RPMI8226 (cell line): ENCODE measurements at regions not wholly inside any gene's neighbourhood (a gene's known extent, or its start where the extent isn't known, plus 50 kb on each side); places are given as distances from the start of the nearest gene placed in this dataset.

Experiments used
- DNase-seq: peaks from one replicate; pipeline ENCODE4 v3.0.0-alpha.2; 2015

- no peak for DNase-seq
Observed at GRCh38 chr14:65225299-65226159, 123.2 kb upstream of the MAX start.

DNA sequence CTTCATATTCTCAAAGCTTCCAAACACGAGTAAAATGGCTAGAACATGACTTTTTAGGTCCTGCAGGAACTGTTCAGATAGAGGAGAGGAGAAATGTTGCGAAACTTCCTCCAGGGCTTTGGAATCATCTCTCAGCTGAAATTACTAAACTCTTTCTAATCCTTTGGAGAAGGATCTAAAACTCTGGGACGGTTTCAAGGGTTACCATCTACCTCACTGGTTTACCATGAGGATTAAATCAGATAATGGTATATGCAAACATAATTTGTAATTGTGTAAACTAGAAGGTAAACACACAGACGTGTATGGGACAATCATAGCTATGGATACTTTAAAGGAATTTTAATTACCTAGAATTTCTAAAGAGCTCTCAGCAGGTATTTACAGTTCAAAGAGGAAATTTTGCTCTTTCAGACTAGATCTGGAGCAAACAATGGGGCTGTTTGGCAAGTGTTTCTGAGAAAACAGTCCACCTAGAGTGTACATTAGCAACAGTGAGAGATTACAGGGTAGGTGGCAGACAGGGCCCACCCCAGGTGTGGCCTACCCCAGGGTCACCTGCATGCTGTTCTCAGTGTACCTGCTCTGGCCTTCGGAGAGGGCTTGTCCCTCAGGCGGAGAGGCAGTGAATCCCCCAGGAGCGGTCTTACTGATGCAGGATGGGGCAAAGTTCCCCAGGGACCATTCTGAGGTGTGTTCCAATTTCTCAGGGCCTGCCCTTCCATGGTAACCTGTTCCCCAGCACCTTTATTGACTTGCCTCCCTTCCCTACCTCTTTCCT is 124.7 kb upstream of the MAX start:
- DNase-seq, result no peak

DNA sequence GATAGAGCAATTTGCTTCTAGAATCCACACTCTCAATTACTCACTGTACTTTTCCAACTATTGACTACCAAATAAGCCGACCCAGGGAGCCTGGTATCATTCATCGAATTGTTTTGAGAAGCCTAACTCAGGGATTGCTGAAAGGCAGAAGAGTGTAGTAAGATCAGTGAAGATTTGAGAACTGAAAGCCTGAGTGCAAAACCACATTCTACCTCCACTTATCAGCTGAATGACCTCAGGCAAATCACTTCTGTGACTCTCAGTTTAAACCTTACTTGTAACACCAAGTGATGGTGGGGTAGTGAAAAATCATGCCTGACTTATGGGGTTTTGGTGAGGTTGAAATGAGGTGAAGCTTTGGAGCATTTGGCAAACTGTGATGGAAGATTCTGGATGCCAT is 126.1 kb upstream of the MAX start:
- DNase-seq, result peak; percentile 55

- DNase-seq, result no peak
Observed at GRCh38 chr14:65228956-65229747, 126.8 kb upstream of the MAX start.

DNA sequence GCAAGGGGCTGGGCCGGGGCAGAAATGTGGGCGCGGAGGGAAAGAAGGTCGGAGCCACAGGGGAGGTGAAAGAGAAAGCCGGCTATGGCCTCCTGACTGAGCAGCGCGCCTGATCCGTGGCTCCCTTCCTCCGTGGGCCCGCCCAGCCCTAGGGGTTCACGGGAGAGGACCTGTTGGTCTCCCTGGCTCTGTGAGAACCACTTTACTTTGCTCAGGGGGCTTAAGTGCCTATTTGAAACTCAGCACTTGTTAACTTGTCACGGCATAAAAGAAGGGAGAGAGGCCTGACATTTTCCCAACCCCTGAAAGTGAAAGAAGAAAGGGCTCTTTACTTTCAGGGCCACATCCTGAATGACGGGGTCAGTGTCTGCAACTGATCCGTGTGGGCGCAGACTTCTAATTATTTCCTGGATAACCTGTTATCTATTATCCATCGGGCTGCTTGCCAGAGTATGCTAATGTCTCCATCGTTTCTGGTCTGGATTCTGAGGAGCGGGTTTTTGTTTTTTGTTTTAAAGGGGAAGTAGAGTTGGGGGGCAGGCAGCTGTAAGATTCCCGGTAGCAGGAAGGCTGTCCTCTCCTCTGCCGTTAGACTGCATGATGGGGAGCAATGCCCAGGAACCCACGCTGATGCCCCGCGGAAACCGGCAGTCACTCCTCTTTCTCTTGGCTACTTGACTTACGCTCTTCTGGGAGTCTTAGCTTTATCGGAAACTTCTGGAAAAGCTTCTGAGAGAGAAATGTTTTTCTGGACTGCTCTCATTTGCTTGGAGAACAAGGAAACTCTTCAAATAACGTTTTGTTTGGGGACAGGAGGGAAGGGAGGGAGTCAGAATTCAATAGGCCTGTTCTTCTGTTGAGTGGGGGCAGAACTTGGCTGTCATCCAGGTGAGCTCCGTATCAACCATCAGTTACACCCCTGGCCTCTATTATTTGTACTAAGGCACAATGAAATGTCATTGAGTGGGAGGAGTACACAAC is 127.7 kb upstream of the MAX start:
- peak; percentile 25 for DNase-seq

- DNase-seq, result no peak
Observed at GRCh38 chr14:65231286-65231980, 129.1 kb upstream of the MAX start.

DNA sequence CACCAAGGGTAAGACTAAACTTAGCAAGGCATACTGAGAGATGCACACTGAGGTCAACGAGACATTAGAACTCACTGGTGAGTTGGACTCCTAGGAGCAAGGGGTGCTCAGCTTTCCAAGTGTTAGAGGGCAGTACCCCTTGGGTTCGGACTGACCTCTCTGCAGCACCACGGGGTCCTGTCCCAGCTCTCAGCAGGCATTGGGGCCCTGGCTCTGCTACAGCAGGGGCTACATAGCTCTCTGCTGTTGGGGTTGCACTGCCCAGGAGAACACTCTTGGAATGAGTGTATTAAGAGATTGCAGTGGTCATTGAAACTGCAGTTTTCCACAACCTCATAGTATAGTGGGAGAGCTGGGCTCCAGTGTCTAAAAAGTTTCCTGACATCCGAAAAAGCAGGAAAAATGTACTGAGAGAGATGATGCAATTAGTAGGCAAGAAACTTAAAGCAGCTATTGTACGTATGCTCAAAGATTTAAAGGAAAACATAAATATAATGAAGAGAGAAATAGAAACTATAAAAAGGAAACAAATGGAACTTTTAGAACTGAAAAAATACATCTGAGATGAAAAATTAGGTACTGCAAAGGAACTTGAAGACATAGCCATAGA is 132.5 kb upstream of the MAX start:
- DNase-seq, result no peak

- no peak for DNase-seq
Observed at GRCh38 chr14:65237023-65237814, 134.9 kb upstream of the MAX start.

GRCh38 chr14:65237941-65238340 is 135.6 kb upstream of the MAX start:
- no peak for DNase-seq

GRCh38 chr14:65238456-65238855 is 136.1 kb upstream of the MAX start:
- DNase-seq, result no peak

GRCh38 chr14:65239143-65239937 is 137.0 kb upstream of the MAX start:
- no peak for DNase-seq

DNA sequence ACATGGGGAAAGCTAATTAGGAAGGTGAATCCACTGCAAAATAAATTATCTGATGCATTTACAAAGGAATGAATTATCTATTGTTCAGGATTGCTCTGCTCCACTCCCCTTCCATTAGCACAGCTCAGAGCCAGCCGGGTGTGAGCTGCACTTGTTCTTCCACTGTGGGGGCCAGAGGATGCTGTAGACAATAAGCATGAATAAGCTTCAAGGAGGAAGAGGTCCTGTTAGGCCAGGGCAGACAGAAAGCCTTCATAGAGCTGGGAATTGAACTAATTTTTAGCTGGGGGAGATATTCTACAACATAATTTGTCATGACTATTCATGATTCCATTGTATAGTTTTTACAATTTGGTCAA is 137.6 kb upstream of the MAX start:
- DNase-seq, result no peak

DNA sequence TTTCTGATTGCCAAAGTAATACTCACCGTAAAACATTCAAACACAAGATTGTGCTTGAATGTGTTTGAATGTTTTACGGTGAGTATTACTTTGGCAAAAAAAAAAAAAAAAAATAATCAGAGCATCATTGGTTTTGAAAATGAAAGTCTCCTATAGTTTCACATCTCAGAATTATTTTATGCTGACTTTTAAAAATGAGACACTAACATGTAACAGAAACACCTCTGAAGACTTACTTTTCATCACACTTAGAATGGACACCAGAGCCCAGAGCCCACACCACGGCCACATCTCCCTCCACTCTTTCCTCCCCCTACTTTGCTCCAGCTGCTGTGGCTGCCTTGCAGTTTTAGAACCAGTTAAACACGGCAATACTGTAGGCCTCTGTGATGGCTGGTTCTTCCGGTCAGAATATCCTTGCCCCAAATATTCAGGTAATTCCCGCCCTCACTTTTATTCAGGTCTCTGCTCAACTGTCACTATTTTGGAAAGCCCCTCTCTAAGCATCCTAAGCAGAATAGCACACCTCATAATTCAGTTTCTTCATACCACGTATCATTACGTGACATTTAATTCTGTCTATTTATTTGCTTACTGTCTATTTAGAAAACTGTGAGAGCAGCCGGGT is 138.9 kb upstream of the MAX start:
- DNase-seq, result peak; percentile 9

- DNase-seq, result no peak
Observed at GRCh38 chr14:65242732-65243134, 140.4 kb upstream of the MAX start.

GRCh38 chr14:65243766-65244442 is 141.6 kb upstream of the MAX start:
- DNase-seq, result no peak

DNA sequence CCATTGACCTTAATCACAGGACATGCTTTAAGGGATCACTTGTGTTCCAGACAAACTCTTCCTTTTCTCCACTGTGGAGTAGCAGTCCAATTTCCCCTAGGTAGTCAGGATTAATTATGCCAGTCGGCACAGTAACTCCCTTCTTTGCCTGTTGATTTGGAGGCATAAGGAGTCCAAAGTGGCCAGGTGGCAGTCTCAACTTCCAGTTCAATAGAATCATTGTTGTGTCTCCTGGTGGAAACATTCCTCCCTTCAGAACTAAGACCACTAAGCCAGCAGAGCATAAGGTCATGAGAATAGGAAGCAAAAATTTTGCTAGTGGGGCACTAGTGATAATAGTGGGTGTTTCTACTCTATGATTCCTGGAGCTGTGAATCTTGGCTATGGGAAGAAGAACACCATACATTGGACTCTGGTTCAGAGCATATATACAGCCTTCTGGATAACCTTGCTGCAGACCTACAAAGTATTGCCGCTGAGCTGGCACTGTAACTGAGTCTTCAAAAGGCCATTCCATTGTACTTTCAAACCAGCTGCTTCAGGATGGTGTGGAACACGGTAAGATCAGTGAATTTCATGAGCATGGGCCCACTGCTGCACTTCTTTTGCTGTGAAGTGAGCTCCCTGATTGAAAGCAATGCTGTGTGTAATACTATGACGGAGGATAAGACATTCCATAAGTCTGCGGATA is 147.3 kb upstream of the MAX start:
- DNase-seq, result no peak

DNA sequence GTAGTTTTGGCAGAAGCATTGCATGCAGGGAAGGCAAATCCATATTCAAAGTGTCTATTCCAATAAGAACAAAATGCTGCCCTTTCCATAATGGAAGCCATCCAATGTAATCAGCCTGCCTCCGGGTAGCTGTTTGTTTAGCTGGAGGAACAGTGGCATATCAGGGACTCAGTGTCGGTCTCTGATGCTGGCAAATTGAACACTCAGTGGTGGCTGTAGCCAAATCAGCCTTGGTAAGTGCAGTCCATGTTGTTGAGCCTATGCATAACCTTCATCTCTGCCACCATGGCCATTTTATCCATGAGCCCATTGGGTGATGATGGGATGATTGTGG is 147.8 kb upstream of the MAX start:
- no peak for DNase-seq

- no peak for DNase-seq
Observed at GRCh38 chr14:65251213-65251612, 148.9 kb upstream of the MAX start.
